ENCODE measurements at regions not wholly inside any gene's neighbourhood (a gene's known extent, or its start where the extent isn't known, plus 50 kb on each side); places are given as distances from the start of the nearest gene placed in this dataset.

DNA sequence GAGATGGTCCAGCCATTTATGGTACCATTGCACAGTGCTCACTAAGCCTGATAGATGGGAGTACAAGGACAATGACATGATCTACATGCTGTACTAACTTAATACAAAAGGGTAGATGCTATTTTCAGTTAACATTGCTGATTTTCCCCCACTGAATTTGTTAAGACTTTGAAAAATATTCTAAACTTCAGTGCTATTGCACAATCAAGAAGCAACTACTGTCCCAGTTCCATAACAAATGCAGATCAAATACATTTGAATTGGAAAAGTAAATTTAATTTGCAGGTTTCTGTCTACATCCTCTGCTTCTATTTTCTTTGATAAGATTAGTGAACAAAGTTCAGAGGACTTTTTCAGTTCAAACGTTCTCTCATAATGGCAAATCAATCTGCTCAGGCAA lies 366.8 kb upstream of the FGF13 start:
- DNase-seq (ENCODE audit: low spot score), result no peak
- in situ Hi-C loops (cut with MboI; ENCODE audit: low pct_unique_long_range_greater_than_20kb, low sequenced_read_pairs, unreplicated experiment), result no loop called here
- TF ChIP-seq, protein P1, sequence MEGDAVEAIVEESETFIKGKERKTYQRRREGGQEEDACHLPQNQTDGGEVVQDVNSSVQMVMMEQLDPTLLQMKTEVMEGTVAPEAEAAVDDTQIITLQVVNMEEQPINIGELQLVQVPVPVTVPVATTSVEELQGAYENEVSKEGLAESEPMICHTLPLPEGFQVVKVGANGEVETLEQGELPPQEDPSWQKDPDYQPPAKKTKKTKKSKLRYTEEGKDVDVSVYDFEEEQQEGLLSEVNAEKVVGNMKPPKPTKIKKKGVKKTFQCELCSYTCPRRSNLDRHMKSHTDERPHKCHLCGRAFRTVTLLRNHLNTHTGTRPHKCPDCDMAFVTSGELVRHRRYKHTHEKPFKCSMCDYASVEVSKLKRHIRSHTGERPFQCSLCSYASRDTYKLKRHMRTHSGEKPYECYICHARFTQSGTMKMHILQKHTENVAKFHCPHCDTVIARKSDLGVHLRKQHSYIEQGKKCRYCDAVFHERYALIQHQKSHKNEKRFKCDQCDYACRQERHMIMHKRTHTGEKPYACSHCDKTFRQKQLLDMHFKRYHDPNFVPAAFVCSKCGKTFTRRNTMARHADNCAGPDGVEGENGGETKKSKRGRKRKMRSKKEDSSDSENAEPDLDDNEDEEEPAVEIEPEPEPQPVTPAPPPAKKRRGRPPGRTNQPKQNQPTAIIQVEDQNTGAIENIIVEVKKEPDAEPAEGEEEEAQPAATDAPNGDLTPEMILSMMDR (IDR thresholded peaks at IDR 0.05; ENCODE audit: extremely low read depth, insufficient read depth, missing control alignments), result no peak

DNA sequence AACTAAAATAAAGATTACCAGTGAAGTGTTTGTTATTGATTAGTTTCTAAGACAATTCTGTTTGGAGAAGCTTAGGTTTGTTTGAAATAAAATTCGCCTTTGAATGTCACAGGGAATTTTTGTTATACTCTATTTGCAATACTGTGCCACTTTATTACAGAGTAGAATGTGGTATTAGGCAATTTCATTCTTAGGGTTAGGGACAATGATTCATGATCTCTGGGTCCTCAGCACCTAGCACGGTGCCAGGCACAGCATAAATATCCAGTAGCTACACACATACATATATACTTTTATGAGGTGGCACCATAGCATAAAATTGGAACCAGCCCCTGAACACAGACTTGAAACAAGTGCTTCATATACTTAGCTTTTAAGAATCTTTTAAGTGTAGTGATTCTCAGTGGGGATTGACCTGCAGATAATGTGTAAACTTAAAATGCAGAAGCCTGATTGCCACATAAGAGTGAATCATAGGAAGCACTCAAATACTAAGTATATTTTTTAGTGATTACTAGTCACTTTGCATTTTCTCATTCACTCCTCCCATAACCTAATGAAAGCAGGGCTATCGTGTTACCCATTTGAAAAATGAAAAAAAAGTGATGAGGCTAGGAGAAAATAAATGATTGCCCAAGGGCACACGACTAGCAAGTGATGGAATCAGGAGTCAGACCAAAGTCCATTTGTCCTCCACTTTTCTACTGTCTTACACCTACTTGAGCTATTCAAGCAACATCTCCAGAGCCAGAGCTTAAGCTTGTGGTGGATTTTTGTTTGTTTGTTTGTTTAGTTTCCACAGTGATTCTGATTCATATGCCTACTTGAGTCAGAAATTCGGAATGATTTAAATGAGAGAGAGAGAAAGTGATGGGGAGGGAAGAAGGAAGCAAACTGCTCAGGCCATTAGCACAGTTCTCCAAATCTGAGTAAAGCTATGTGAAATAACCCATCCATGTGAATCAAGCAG lies 366.0 kb upstream of the FGF13 start:
- TF ChIP-seq, protein P1 (IDR thresholded peaks at IDR 0.05; ENCODE audit: extremely low read depth, insufficient read depth, missing control alignments), result no peak
- in situ Hi-C loops (cut with MboI; ENCODE audit: low pct_unique_long_range_greater_than_20kb, low sequenced_read_pairs, unreplicated experiment), result no loop called here
- no peak for DNase-seq (ENCODE audit: low spot score)

DNA sequence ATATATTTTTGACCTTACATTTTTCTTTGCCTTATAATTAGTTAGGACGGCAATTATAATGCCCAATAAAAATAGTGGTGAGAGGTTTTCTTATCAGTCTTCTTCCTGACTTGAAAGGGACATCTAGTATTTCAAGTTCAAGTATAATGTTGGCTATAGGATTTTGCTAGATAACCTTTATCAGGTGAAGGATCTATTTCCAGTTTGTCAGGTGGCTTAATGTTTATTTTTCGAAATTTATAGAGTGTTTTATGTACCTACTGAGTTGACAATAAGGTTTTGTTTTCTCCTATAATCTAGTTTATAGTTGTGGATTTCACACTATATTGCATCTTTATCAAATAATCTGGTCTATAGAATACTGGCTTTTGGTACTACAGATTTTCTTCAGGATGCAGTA lies 351.8 kb upstream of the FGF13 start:
- DNase-seq (ENCODE audit: low spot score), result no peak
- TF ChIP-seq, protein P1 (IDR thresholded peaks at IDR 0.05; ENCODE audit: extremely low read depth, insufficient read depth, missing control alignments), result no peak
- in situ Hi-C loops (cut with MboI; ENCODE audit: low pct_unique_long_range_greater_than_20kb, low sequenced_read_pairs, unreplicated experiment), result no loop called here

DNA sequence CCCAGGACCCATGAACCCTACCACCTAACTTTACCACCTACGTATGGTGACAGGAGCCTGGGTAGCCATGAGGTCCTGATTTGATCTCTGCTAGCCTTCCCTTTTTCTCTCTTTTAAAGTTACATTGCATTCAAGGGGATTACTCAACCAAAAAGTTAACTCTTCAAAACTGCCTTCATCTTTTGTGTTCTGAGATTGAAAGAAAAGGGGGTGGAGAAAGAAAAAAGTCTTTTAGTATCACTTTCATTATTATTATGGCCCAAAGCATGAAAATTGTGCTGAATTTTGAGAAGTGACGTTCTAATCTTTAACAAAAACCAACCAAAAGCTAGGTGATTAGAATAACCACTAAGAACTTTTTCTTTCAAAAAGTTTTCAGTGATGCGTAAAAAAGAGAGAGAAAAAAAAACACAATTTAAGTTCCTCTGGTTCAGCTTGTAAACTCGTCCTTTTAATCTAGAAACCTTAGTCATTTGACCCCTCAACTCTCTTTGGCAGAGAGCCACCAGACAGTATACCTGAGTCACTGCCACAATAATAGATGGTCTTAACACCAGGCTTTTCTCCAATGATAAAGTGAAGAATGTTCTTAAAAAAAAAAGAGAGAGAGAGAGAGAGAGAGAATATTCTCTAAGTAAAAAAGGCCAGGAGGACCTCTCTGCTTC lies 347.4 kb upstream of the FGF13 start:
- DNase-seq (ENCODE audit: low spot score), result no peak
- in situ Hi-C loops (cut with MboI; ENCODE audit: low pct_unique_long_range_greater_than_20kb, low sequenced_read_pairs, unreplicated experiment), result no loop called here
- TF ChIP-seq, protein P1 (IDR thresholded peaks at IDR 0.05; ENCODE audit: extremely low read depth, insufficient read depth, missing control alignments), result no peak

DNA sequence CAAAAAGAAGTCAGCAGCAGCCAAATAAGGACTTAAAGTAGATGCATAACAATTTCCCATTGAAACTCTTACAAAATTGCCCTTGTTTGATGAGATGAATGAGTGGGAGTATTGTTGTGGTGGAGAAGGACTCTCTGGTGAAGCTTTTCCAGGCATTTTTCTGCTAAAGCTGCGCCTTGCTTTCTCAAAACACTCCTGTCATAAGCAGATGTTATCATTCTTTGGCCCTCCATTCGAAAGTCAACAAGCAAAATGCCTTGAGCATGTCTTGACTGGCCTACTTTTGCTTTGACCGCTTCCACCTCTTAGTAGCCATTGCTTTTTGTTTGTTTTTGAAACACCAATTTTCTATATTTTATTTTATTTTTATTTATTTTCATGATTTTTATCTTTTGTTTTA lies 340.9 kb upstream of the FGF13 start:
- in situ Hi-C loops (cut with MboI; ENCODE audit: low pct_unique_long_range_greater_than_20kb, low sequenced_read_pairs, unreplicated experiment), result no loop called here
- DNase-seq (ENCODE audit: low spot score), result no peak
- TF ChIP-seq, protein P1 (IDR thresholded peaks at IDR 0.05; ENCODE audit: extremely low read depth, insufficient read depth, missing control alignments), result no peak

DNA sequence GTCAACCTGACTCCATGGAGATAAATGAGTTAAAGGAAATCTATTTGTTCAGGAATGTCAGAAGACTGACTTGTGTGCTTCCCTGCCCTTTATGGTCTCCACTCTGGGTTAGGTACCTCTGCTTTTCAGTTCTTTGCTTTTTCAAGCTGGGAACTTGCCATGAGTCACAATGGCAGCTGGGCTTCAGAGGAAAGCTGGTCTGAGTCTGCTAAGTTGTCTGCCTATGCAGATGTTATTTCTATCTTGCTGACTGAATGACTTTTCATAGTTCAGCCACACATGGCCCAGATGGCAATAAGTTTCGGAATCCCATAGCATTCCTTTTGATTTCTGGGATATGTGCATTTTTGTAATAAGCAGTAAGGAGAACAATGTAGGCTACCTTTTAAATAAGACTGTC lies 337.9 kb upstream of the FGF13 start:
- TF ChIP-seq, protein P1 (IDR thresholded peaks at IDR 0.05; ENCODE audit: extremely low read depth, insufficient read depth, missing control alignments), result no peak
- in situ Hi-C loops (cut with MboI; ENCODE audit: low pct_unique_long_range_greater_than_20kb, low sequenced_read_pairs, unreplicated experiment), result no loop called here
- DNase-seq (ENCODE audit: low spot score), result no peak
